Loucy (cell line): ENCODE measurements at regions not wholly inside any gene's neighbourhood (a gene's known extent, or its start where the extent isn't known, plus 50 kb on each side); places are given as distances from the start of the nearest gene placed in this dataset.

Source experiments
- CTCF ChIP-seq: fragments of 200-600 bp; sonication (generic); conservative IDR thresholded peaks from 2 replicates; pipeline ENCODE4 v1.5.1; 2014; ENCODE audit warnings: mild to moderate bottlenecking, antibody characterized with exemption, low read length
- EZH2phosphoT487 ChIP-seq: fragments of 200-600 bp; IDR thresholded peaks from 2 replicates; pipeline ENCODE4 v1.6.1; 2018; ENCODE audit warnings: antibody characterized with exemption, mild to moderate bottlenecking, moderate library complexity, borderline replicate concordance

- TF ChIP-seq CTCF (no peak), EZH2phosphoT487 (no peak)
Observed at GRCh38 chr11:129643031-129643721, 172.5 kb upstream of the TMEM45B start.
